GM12878 (cell line): ENCODE measurements at regions not wholly inside any gene's neighbourhood (a gene's known extent, or its start where the extent isn't known, plus 50 kb on each side); places are given as distances from the start of the nearest gene placed in this dataset.

Experiments
- ATAC-seq: fragments of 200-7000 bp; cut with Tn5 transposase; 3 replicates; pipeline ENCODE4 v1.9.1; 2020; ENCODE audit warnings: mild to moderate bottlenecking, moderate library complexity
- BruUV-seq: library from RNA; stranded (reverse); fragments of 400-500 nt; replicated peaks from 2 replicates; lab custom pipeline; 2021; lab: Mats Ljungman, UMichigan
- CTCF ChIA-PET: fragments of 300-600 bp; sonication (Branson Sonifier 250); formaldehyde crosslinking; extraction: SDS; loops from one replicate; lab custom pipeline; 2021; ENCODE audit warnings: inconsistent platforms; lab: Yijun Ruan, JAX
- POLR2A ChIA-PET: fragments of 350-600 bp; formaldehyde crosslinking; extraction: SDS; loops from one replicate; lab custom pipeline; 2021; ENCODE audit warnings: inconsistent platforms; lab: Charles Lee
- RAD21 ChIA-PET: fragments of 300-600 bp; sonication (Branson Sonifier 250); formaldehyde crosslinking; loops from one replicate; lab custom pipeline; 2023; ENCODE audit warnings: antibody characterized with exemption; ENCODE audit not compliant: unreplicated experiment; lab: Charles Lee
- SMC1A ChIA-PET: fragments of 300-600 bp; sonication (Branson Sonifier 250); formaldehyde crosslinking; loops from one replicate; lab custom pipeline; 2023; ENCODE audit not compliant: unreplicated experiment, uncharacterized antibody; lab: Charles Lee
- DNase-seq: peaks from one replicate; pipeline ENCODE4 v3.0.0-alpha.2; 2011; ENCODE audit warnings: low read depth, low spot score
- FAIRE-seq: peaks from 3 replicates; lab custom pipeline; 2011; peaks lifted over from hg19 to GRCh38; lab: Jason Lieb, UNC
- H2AFZ ChIP-seq: 2 replicates; pipeline ENCODE4 v1.6.0; 2011; ENCODE audit warnings: low read depth, low read length, control low read depth; ENCODE audit not compliant: control insufficient read depth
- H3K27ac ChIP-seq: 2 replicates; pipeline ENCODE4 v1.5.1; 2011; ENCODE audit warnings: control low read depth; ENCODE audit not compliant: control insufficient read depth, insufficient read depth
- H3K27me3 ChIP-seq, 2 experiments: replicated peaks in 1 of 2; 2 replicates each; pipeline versions ENCODE4 v1.6.0 to v1.6.1; 2011; ENCODE audit warnings: low read length in 1 of 2; ENCODE audit not compliant: control insufficient read depth in 2 of 2, insufficient read depth in 2 of 2
- H3K36me3 ChIP-seq, 2 experiments: 2 replicates each; pipeline ENCODE4 v1.5.1; 2011; ENCODE audit warnings: low read length in 1 of 2; ENCODE audit not compliant: control insufficient read depth in 2 of 2, insufficient read depth in 2 of 2
- H3K4me1 ChIP-seq: 2 replicates; pipeline ENCODE4 v1.6.1; 2011; ENCODE audit warnings: mild to moderate bottlenecking, low read length, moderate library complexity, mixed read lengths; ENCODE audit not compliant: control insufficient read depth, insufficient read depth
- H3K4me2 ChIP-seq: 2 replicates; pipeline ENCODE4 v1.6.0; 2011; ENCODE audit warnings: control low read depth; ENCODE audit not compliant: control insufficient read depth, insufficient read depth
- H3K4me3 ChIP-seq: fragments of 200-600 bp; sonication (generic); 2 replicates; pipeline ENCODE4 v1.5.1; 2016
- H3K79me2 ChIP-seq: 2 replicates; pipeline ENCODE4 v1.6.0; 2011; ENCODE audit warnings: low read length; ENCODE audit not compliant: control insufficient read depth, insufficient read depth
- H3K9ac ChIP-seq: 2 replicates; pipeline ENCODE4 v1.8.0; 2011; ENCODE audit warnings: low read length, control low read depth, mixed read lengths; ENCODE audit not compliant: control insufficient read depth, insufficient read depth
- H3K9me3 ChIP-seq: replicated peaks from 3 replicates; pipeline ENCODE4 v1.5.1; 2011; ENCODE audit warnings: mild to moderate bottlenecking, low read length; ENCODE audit not compliant: control insufficient read depth, insufficient read depth
- H4K20me1 ChIP-seq: 2 replicates; pipeline ENCODE4 v1.6.0; 2011; ENCODE audit not compliant: control insufficient read depth, insufficient read depth
- CBX5 ChIP-seq: sonication (generic); IDR thresholded peaks from 2 replicates; pipeline ENCODE4 v1.6.1; 2016; ENCODE audit warnings: low read depth, moderate library complexity, mild to moderate bottlenecking, inconsistent platforms
- CEBPZ ChIP-seq: fragments of 150-350 bp; IDR thresholded peaks from 2 replicates; pipeline ENCODE4 v1.6.1; 2016; ENCODE audit warnings: low read depth, low read length
- CREB1 ChIP-seq: IDR thresholded peaks from 2 replicates; pipeline ENCODE4 v1.6.1; 2012; ENCODE audit warnings: low read depth, mild to moderate bottlenecking, inconsistent platforms
- ESRRA ChIP-seq: IDR thresholded peaks from 2 replicates; pipeline ENCODE4 v1.6.1; 2012; ENCODE audit warnings: mild to moderate bottlenecking, low read length, improper control_type of control experiment
- NFXL1 ChIP-seq: fragments of 450-650 bp; IDR thresholded peaks from 2 replicates; pipeline ENCODE4 v1.6.1; 2017; ENCODE audit warnings: antibody characterized with exemption, mild to moderate bottlenecking, borderline replicate concordance
- RAD51 ChIP-seq: fragments of 450-650 bp; IDR thresholded peaks from 2 replicates; pipeline ENCODE4 v1.6.1; 2016; ENCODE audit warnings: moderate library complexity, mild to moderate bottlenecking, inconsistent platforms
- WGBS: methylation state at CpG from one replicate; pipeline ENCODE4 v1.1.6; 2016; ENCODE audit warnings: low lambda C conversion rate; ENCODE audit not compliant: insufficient replicate concordance, insufficient coverage; ENCODE audit errors: missing lambda C conversion rate; 5-methylcytosine and 5-hydroxymethylcytosine counted together
- in situ Hi-C: fragments of 300-500 bp; cut with MboI; formaldehyde crosslinking; loops from 9 replicates; pipeline ENCODE4 v1.14.3; 2018; ENCODE audit warnings: mixed read lengths
- intact Hi-C: fragments of 100-400 bp; cut with micrococcal nuclease; formaldehyde crosslinking; loops from one replicate; pipeline ENCODE4 v1.14.2; 2022; ENCODE audit not compliant: unreplicated experiment
- TF ChIP-seq, protein P1 (sequence below), 3 experiments: IDR thresholded peaks in 2 of 3; conservative IDR thresholded peaks in 1 of 3; 2 replicates each; pipeline ENCODE4 v1.5.1; 2011; ENCODE audit warnings: low read depth in 3 of 3, low read length in 3 of 3, mild to moderate bottlenecking in 3 of 3, control low read depth in 2 of 3, moderate library complexity in 2 of 3, inconsistent platforms in 1 of 3, mixed read lengths in 1 of 3; ENCODE audit not compliant: control insufficient read depth in 2 of 3, insufficient read depth in 1 of 3; ENCODE audit errors: extremely low read depth in 1 of 3
- TF ChIP-seq, protein P2 (sequence below): IDR thresholded peaks from 2 replicates; pipeline ENCODE4 v1.6.1; 2012; ENCODE audit warnings: improper control_type of control experiment, low read depth, low read length; ENCODE audit not compliant: insufficient replicate concordance

- DNase-seq (no peak), FAIRE-seq (no peak), ATAC-seq (no peak)
- H3K36me3 ChIP-seq = no peaks in the 10 kb centered on the region
- in situ Hi-C loops = no loop called here
- intact Hi-C loops = loop anchor here (5.0 kb wide), 1 partner anchor 346 kb away; no protein-coding TSS in a partner anchor
- ChIA-PET POLR2A (no interaction called here), SMC1A (interaction anchor here (0.6 to 2.4 kb wide), 2 partner anchors 20 to 347 kb away, joined by 4 to 8 read pairs; no protein-coding TSS in a partner anchor), CTCF (interaction anchor here (1.1 to 1.6 kb wide), 3 partner anchors 26 to 348 kb away, joined by 3 to 5 read pairs (median 4); no protein-coding TSS in a partner anchor), RAD21 (interaction anchor here (1.3 kb wide), 1 partner anchor 348 kb away, joined by 5 read pairs; no protein-coding TSS in a partner anchor)
- H4K20me1 ChIP-seq = no peaks in the 10 kb centered on the region
- 10% methylated on average over 3 of the region's 3 CpGs for WGBS
- H3K9me3 ChIP-seq = no peaks in the 10 kb centered on the region
- no peak overlapping the region for H3K4me3 ChIP-seq
- no peak overlapping the region for H3K9ac ChIP-seq
- no peak overlapping the region for H2AFZ ChIP-seq
- H3K4me2 ChIP-seq = no peak overlapping the region
- H3K79me2 ChIP-seq = no peaks in the 10 kb centered on the region
- H3K27ac ChIP-seq = no peak overlapping the region
- BruUV-seq = no TSS peak
- H3K27me3 ChIP-seq = no peaks in the 10 kb centered on the region
- TF ChIP-seq CREB1 = no peak
- no peak for TF ChIP-seq RAD51
- TF ChIP-seq ESRRA = no peak
- TF ChIP-seq, protein P1, sequence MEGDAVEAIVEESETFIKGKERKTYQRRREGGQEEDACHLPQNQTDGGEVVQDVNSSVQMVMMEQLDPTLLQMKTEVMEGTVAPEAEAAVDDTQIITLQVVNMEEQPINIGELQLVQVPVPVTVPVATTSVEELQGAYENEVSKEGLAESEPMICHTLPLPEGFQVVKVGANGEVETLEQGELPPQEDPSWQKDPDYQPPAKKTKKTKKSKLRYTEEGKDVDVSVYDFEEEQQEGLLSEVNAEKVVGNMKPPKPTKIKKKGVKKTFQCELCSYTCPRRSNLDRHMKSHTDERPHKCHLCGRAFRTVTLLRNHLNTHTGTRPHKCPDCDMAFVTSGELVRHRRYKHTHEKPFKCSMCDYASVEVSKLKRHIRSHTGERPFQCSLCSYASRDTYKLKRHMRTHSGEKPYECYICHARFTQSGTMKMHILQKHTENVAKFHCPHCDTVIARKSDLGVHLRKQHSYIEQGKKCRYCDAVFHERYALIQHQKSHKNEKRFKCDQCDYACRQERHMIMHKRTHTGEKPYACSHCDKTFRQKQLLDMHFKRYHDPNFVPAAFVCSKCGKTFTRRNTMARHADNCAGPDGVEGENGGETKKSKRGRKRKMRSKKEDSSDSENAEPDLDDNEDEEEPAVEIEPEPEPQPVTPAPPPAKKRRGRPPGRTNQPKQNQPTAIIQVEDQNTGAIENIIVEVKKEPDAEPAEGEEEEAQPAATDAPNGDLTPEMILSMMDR (IDR thresholded peaks at IDR 0.05 in 2 of 3, conservative IDR thresholded peaks at IDR 0.05 in 1 of 3; ENCODE audit: control insufficient read depth in 2 of 3, extremely low read depth in 1 of 3, insufficient read depth in 1 of 3, low read depth in 3 of 3, low read length in 3 of 3) = no peak
- no peak for TF ChIP-seq NFXL1
- TF ChIP-seq CBX5 = no peak
- TF ChIP-seq, protein P2, sequence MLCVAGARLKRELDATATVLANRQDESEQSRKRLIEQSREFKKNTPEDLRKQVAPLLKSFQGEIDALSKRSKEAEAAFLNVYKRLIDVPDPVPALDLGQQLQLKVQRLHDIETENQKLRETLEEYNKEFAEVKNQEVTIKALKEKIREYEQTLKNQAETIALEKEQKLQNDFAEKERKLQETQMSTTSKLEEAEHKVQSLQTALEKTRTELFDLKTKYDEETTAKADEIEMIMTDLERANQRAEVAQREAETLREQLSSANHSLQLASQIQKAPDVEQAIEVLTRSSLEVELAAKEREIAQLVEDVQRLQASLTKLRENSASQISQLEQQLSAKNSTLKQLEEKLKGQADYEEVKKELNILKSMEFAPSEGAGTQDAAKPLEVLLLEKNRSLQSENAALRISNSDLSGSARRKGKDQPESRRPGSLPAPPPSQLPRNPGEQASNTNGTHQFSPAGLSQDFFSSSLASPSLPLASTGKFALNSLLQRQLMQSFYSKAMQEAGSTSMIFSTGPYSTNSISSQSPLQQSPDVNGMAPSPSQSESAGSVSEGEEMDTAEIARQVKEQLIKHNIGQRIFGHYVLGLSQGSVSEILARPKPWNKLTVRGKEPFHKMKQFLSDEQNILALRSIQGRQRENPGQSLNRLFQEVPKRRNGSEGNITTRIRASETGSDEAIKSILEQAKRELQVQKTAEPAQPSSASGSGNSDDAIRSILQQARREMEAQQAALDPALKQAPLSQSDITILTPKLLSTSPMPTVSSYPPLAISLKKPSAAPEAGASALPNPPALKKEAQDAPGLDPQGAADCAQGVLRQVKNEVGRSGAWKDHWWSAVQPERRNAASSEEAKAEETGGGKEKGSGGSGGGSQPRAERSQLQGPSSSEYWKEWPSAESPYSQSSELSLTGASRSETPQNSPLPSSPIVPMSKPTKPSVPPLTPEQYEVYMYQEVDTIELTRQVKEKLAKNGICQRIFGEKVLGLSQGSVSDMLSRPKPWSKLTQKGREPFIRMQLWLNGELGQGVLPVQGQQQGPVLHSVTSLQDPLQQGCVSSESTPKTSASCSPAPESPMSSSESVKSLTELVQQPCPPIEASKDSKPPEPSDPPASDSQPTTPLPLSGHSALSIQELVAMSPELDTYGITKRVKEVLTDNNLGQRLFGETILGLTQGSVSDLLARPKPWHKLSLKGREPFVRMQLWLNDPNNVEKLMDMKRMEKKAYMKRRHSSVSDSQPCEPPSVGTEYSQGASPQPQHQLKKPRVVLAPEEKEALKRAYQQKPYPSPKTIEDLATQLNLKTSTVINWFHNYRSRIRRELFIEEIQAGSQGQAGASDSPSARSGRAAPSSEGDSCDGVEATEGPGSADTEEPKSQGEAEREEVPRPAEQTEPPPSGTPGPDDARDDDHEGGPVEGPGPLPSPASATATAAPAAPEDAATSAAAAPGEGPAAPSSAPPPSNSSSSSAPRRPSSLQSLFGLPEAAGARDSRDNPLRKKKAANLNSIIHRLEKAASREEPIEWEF = no peak
- TF ChIP-seq CEBPZ = no peak
- H3K4me1 ChIP-seq = no peaks in the 10 kb centered on the region
Observed at GRCh38 chrX:35728481-35728880, 69.7 kb upstream of the MAGEB16 start.
